ENCODE measurements at regions not wholly inside any gene's neighbourhood (a gene's known extent, or its start where the extent isn't known, plus 50 kb on each side); places are given as distances from the start of the nearest gene placed in this dataset.

- TF ChIP-seq CTCF (IDR thresholded peaks at IDR 0.05) (no peak), POLR2A (IDR thresholded peaks at IDR 0.05) (no peak)
- H3K4me3 ChIP-seq (ENCODE audit: low read depth, poor library complexity, severe bottlenecking), result no peak overlapping the region
- 40 to 45% methylated on average over 8 of the region's 8 CpGs for WGBS, 2 donors
- intact Hi-C loops (cut with DNase I; ENCODE audit: low total_unique reads), result no loop called here
- no peak for DNase-seq (ENCODE audit: low spot score in 2 of 2)
Observed at GRCh38 chr4:146029939-146030710, 91.5 kb upstream of the ZNF827 start.

GRCh38 chr4:146029147-146029546, 90.5 kb upstream of the ZNF827 start:
- DNase-seq (ENCODE audit: low spot score in 2 of 2), result no peak
- H3K4me3 ChIP-seq (ENCODE audit: low read depth, poor library complexity, severe bottlenecking), result no peak overlapping the region
- TF ChIP-seq POLR2A (IDR thresholded peaks at IDR 0.05), result no peak
- TF ChIP-seq CTCF (IDR thresholded peaks at IDR 0.05), result no peak
- intact Hi-C loops (cut with DNase I; ENCODE audit: low total_unique reads), result no loop called here
- 76 to 86% methylated on average over 3 of the region's 3 CpGs for WGBS, 2 donors

GRCh38 chr4:146027761-146028160, 89.1 kb upstream of the ZNF827 start:
- WGBS, 2 donors, result 94 to 100% methylated on average over 1 of the region's 1 CpG
- no peak for TF ChIP-seq CTCF (IDR thresholded peaks at IDR 0.05)
- TF ChIP-seq POLR2A (IDR thresholded peaks at IDR 0.05), result no peak
- no peak overlapping the region for H3K4me3 ChIP-seq (ENCODE audit: low read depth, poor library complexity, severe bottlenecking)
- no peak for DNase-seq (ENCODE audit: low spot score in 2 of 2)
- intact Hi-C loops (cut with DNase I; ENCODE audit: low total_unique reads), result no loop called here

- DNase-seq (ENCODE audit: low spot score in 2 of 2), result no peak
- TF ChIP-seq CTCF (IDR thresholded peaks at IDR 0.05) (no peak), POLR2A (IDR thresholded peaks at IDR 0.05) (no peak)
- 82 to 94% methylated on average over 3 of the region's 3 CpGs for WGBS, 2 donors
- no peak overlapping the region for H3K4me3 ChIP-seq (ENCODE audit: low read depth, poor library complexity, severe bottlenecking)
- intact Hi-C loops (cut with DNase I; ENCODE audit: low total_unique reads), result no loop called here
Observed at GRCh38 chr4:146023334-146023967, 84.8 kb upstream of the ZNF827 start.

- DNase-seq (ENCODE audit: low spot score in 2 of 2), result no peak
- TF ChIP-seq POLR2A (IDR thresholded peaks at IDR 0.05), result no peak
- TF ChIP-seq CTCF (IDR thresholded peaks at IDR 0.05), result no peak
- H3K4me3 ChIP-seq (ENCODE audit: low read depth, poor library complexity, severe bottlenecking), result no peak overlapping the region
- intact Hi-C loops (cut with DNase I; ENCODE audit: low total_unique reads), result no loop called here
Observed at GRCh38 chr4:146022541-146022940, 83.9 kb upstream of the ZNF827 start.
